Gastrocnemius medialis (tissue), 4 donors: ENCODE measurements at regions not wholly inside any gene's neighbourhood (a gene's known extent, or its start where the extent isn't known, plus 50 kb on each side); places are given as distances from the start of the nearest gene placed in this dataset.

ENCODE experiments used
- POLR2A ChIP-seq, 2 donors: fragments of 450-650 bp; IDR thresholded peaks; one replicate each; pipeline ENCODE4 v1.6.1; 2017; ENCODE audit warnings: antibody characterized with exemption in 2 of 2, mild to moderate bottlenecking in 2 of 2, moderate library complexity in 2 of 2
- TF ChIP-seq, protein P1 (sequence below), 5 experiments: fragments of 450-650 bp in 3 of 5; fragments of 200-600 bp in 2 of 5; sonication (generic) in 2 of 5; IDR thresholded peaks in 4 of 5; conservative IDR thresholded peaks in 1 of 5; 1 replicate in 4 of 5; 2 replicates in 1 of 5; pipeline ENCODE4 v1.5.1; 2016 to 2019; ENCODE audit warnings: antibody characterized with exemption in 5 of 5, mild to moderate bottlenecking in 3 of 5, moderate library complexity in 3 of 5

DNA sequence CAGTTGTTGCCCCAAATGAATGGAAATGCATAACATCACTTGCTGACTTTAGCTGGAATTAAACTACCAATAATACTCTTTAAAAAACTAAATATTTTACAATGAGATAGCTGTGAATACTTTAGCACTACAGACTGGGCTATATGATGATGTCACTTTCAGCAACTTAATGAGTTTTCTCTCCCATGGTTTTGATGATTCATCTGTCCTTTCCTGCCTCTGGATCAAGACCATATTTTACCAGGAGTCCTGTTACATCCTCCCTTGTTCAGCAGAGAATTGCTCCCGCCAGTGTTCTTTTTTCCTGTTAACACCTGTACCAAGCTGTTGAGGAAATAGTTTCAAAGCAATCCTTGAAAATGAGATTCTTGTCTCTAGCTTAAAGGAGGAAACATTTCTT is 543.0 kb downstream of the SPRY1 start:
- TF ChIP-seq POLR2A (IDR thresholded peaks at IDR 0.05): no peak
- TF ChIP-seq, protein P1, sequence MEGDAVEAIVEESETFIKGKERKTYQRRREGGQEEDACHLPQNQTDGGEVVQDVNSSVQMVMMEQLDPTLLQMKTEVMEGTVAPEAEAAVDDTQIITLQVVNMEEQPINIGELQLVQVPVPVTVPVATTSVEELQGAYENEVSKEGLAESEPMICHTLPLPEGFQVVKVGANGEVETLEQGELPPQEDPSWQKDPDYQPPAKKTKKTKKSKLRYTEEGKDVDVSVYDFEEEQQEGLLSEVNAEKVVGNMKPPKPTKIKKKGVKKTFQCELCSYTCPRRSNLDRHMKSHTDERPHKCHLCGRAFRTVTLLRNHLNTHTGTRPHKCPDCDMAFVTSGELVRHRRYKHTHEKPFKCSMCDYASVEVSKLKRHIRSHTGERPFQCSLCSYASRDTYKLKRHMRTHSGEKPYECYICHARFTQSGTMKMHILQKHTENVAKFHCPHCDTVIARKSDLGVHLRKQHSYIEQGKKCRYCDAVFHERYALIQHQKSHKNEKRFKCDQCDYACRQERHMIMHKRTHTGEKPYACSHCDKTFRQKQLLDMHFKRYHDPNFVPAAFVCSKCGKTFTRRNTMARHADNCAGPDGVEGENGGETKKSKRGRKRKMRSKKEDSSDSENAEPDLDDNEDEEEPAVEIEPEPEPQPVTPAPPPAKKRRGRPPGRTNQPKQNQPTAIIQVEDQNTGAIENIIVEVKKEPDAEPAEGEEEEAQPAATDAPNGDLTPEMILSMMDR (IDR thresholded peaks at IDR 0.05 in 4 of 5, conservative IDR thresholded peaks at IDR 0.05 in 1 of 5): no peak
